Bronchial epithelial cell (primary cell): ENCODE measurements at regions not wholly inside any gene's neighbourhood (a gene's known extent, or its start where the extent isn't known, plus 50 kb on each side); places are given as distances from the start of the nearest gene placed in this dataset.

Source experiments
- DNase-seq: peaks from one replicate; pipeline ENCODE4 v3.0.0-alpha.2; 2010; ENCODE audit warnings: low read depth
- FAIRE-seq: peaks from 2 replicates; lab custom pipeline; 2011; peaks lifted over from hg19 to GRCh38; lab: Jason Lieb, UNC
- H3K27me3 ChIP-seq: 2 replicates; pipeline ENCODE4 v1.5.1; 2011; ENCODE audit warnings: low read length; ENCODE audit not compliant: control insufficient read depth, insufficient read depth
- H3K36me3 ChIP-seq: 2 replicates; pipeline ENCODE4 v1.5.1; 2011; ENCODE audit warnings: low read length; ENCODE audit not compliant: control insufficient read depth, insufficient read depth
- H3K4me3 ChIP-seq: 2 replicates; pipeline ENCODE4 v1.5.1; 2011; ENCODE audit warnings: mild to moderate bottlenecking, low read depth, low read length, control low read depth
- TF ChIP-seq, protein P1 (sequence below): IDR thresholded peaks from 2 replicates; pipeline ENCODE4 v1.5.1; 2011; ENCODE audit warnings: mild to moderate bottlenecking, moderate library complexity, low read length, control low read depth, inconsistent platforms; ENCODE audit not compliant: insufficient read depth, severe bottlenecking

DNA sequence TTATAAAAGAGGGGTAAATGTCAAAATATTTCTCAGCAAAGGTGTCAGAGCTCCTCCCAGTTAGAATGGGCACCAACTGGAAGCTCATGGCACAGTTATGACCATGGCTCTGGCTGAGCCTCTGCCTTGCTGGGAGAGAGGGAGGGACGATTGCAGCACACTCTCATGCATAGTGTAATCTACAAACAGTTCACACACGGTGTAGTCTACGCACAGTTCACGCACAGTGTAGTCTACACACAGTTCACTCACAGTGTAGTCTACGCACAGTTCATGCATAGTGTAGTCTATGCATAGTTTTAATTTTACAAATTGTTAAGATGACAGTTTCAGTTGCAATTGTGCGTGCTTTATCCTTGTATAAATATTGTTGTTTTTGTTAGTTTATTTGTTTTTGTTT lies 1474.6 kb upstream of the TMEM132C start:
- FAIRE-seq: no peak
- H3K27me3 ChIP-seq: no peaks in the 10 kb centered on the region

DNA sequence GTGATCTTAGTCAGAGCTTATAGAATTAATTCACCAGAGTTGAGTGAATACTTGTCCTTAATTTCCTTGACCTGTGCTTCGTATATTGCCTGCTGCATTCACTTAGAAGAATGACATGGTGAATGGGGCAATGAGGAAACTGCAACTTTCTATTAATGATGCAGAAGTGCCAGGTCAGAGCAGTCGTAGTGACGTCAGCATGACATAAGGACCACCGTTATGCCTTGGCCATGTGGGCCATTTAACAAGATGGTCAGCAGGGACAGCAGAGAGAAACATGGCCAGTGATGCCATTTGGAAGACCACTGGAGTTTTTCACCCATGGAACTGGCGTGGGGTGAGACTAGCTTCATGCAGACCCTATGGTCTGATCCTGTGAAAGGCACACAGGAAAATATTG lies 1469.4 kb upstream of the TMEM132C start:
- no peaks in the 10 kb centered on the region for H3K27me3 ChIP-seq
- no peaks in the 10 kb centered on the region for H3K36me3 ChIP-seq
- H3K4me3 ChIP-seq: no peak overlapping the region
- TF ChIP-seq, protein P1, sequence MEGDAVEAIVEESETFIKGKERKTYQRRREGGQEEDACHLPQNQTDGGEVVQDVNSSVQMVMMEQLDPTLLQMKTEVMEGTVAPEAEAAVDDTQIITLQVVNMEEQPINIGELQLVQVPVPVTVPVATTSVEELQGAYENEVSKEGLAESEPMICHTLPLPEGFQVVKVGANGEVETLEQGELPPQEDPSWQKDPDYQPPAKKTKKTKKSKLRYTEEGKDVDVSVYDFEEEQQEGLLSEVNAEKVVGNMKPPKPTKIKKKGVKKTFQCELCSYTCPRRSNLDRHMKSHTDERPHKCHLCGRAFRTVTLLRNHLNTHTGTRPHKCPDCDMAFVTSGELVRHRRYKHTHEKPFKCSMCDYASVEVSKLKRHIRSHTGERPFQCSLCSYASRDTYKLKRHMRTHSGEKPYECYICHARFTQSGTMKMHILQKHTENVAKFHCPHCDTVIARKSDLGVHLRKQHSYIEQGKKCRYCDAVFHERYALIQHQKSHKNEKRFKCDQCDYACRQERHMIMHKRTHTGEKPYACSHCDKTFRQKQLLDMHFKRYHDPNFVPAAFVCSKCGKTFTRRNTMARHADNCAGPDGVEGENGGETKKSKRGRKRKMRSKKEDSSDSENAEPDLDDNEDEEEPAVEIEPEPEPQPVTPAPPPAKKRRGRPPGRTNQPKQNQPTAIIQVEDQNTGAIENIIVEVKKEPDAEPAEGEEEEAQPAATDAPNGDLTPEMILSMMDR: no peak
- DNase-seq (no peak), FAIRE-seq (no peak)

More for the DNA sequence above, 1474.6 kb upstream of the TMEM132C start:
- no peak overlapping the region for H3K4me3 ChIP-seq
- H3K36me3 ChIP-seq: no peaks in the 10 kb centered on the region
- TF ChIP-seq, protein P1: no peak
- no peak for DNase-seq

DNA sequence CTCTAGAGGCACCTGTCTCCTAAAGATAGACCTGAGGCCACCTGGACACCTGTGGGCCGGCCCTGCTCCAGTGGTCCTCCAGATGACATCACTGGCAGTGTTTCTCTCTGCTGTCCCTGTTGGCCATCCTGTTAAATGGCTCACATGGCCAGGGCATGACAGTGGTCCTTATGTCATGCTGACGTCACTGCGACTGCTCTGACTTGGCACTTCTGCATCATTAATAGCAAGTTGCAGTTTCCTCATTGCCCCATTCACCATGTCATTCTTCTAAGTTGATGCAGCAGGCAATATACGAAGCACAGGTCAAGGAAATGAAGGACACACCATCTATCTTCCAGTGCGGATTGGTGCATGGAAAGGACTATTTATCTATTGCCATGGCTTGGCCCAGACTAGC lies 1468.5 kb upstream of the TMEM132C start:
- Histone ChIP-seq H3K27me3 (no peaks in the 10 kb centered on the region), H3K4me3 (no peak overlapping the region), H3K36me3 (no peaks in the 10 kb centered on the region)
- DNase-seq (no peak), FAIRE-seq (no peak)
- TF ChIP-seq, protein P1: no peak

DNA sequence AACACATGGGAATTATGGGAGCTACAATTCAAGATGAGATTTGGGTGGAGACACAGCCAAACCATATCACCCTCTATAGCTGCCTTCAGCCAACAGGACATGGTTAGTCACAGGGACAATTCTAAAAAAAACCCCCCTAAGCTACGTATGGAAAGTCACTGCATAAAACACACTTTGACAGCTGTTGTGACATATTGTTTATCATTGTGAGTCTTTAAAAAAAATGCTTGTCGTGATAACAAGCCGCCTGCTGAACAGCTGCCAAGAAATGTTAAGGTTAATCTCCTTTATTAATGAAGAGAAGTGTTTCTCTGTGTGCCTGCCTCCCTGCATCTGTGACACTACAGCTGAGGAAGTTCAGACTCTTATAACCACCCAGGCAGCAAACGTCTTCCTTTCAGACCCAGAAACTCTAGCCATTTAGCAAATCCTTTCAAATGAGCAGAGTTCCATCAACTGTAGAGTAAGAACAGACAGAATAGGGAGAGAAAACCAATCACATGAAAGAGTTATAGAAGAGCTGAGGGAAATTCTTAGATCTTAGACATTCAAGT lies 1459.6 kb upstream of the TMEM132C start:
- Histone ChIP-seq H3K4me3 (no peak overlapping the region), H3K36me3 (no peaks in the 10 kb centered on the region), H3K27me3 (no peaks in the 10 kb centered on the region)
- FAIRE-seq: no peak
- TF ChIP-seq, protein P1: no peak
- DNase-seq: no peak

DNA sequence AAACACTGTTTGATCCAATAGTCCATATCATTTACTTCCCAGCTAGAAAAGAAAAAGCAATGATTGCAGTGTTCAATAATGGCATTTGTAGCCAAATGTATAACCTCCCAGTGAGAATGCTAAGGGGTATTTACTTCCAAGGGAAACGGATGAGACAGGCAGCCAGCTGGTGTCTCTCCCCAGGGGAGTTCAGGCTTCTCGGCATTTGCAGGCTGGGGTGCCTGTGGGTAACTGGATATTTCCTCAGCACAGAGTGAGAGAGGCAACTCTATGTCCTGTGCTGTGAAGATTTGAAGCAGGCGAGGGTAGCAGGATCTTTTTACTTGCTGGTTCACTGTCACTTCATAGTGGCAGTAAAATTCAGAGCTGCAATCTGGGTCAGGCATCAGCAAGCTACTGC lies 1455.6 kb upstream of the TMEM132C start:
- FAIRE-seq (no peak), DNase-seq (no peak)
- Histone ChIP-seq H3K36me3 (no peaks in the 10 kb centered on the region), H3K27me3 (no peaks in the 10 kb centered on the region), H3K4me3 (no peak overlapping the region)
- TF ChIP-seq, protein P1: no peak

DNA sequence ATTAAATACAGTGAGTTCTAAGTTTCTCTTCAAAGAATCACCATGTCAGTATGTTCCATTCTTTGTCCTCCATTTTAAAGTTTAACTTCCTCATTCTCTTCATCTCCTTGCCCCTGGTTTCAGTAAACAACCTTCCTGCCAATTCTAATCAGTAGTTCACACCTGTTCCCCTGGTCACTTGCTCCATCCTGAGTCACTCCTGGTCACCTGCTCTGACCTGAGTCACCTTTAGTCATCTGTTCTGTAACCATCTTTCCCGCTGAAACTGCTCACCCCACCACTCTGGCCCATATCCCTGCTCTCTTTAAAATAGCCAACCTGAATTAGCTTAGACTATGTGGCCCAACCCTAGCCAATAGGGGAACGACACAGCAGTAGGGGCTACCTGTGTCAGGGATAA lies 1447.4 kb upstream of the TMEM132C start:
- no peak overlapping the region for H3K4me3 ChIP-seq
- H3K36me3 ChIP-seq: no peaks in the 10 kb centered on the region
- DNase-seq (no peak), FAIRE-seq (no peak)
- no peaks in the 10 kb centered on the region for H3K27me3 ChIP-seq
- TF ChIP-seq, protein P1: no peak
